ENCODE measurements at regions not wholly inside any gene's neighbourhood (a gene's known extent, or its start where the extent isn't known, plus 50 kb on each side); places are given as distances from the start of the nearest gene placed in this dataset.

DNA sequence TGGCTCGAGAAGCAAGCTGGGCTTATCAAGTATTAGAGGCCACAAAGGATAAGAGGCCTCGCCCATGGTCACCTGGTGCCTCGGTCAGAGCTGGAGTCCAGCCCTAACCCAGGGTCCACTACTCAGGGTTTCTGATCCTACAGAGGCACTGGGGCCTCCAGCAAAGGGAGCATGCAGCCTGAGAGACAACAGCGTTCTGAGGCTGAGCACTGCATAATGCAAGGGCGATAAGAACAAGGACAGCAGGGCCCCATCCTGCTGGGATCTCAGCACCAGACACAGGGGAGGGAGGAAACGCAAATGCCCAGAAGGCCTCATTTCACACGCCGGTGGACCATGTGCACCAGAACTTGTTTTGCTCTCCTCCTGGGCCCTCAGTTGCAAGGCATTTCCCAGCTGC lies 63.0 kb downstream of the C5orf15 start:
- no peak overlapping the region for H3K9ac ChIP-seq (ENCODE audit: insufficient read length)
- H3K4me3 ChIP-seq = no peak overlapping the region
- TF ChIP-seq POLR2AphosphoS5 (IDR thresholded peaks at IDR 0.05; ENCODE audit: borderline replicate concordance, low read depth, low read length) (no peak), EZH2 (IDR thresholded peaks at IDR 0.05) (no peak), FOXP2 (optimal IDR thresholded peaks at IDR 0.05; ENCODE audit: control extremely low read depth, extremely low read length, insufficient read depth) (no peak)
- no peak overlapping the region for H3K27ac ChIP-seq
- no peaks in the 10 kb centered on the region for H3K36me3 ChIP-seq (ENCODE audit: insufficient read depth, low read length)
- DNase-seq (ENCODE audit: low read depth, low spot score) = no peak
- H3K9me3 ChIP-seq (ENCODE audit: low read depth, low read length) = no peaks in the 10 kb centered on the region

- Histone ChIP-seq H3K9ac (ENCODE audit: insufficient read length) (no peak overlapping the region), H3K4me3 (no peak overlapping the region), H3K27ac (no peak overlapping the region), H3K36me3 (ENCODE audit: insufficient read depth, low read length) (no peaks in the 10 kb centered on the region), H3K9me3 (ENCODE audit: low read depth, low read length) (no peaks in the 10 kb centered on the region)
- TF ChIP-seq POLR2AphosphoS5 (IDR thresholded peaks at IDR 0.05; ENCODE audit: borderline replicate concordance, low read depth, low read length) = no peak
- no peak for TF ChIP-seq FOXP2 (optimal IDR thresholded peaks at IDR 0.05; ENCODE audit: control extremely low read depth, extremely low read length, insufficient read depth)
- TF ChIP-seq EZH2 (IDR thresholded peaks at IDR 0.05) = no peak
- DNase-seq (ENCODE audit: low read depth, low spot score) = no peak
These were observed 63.8 kb downstream of the C5orf15 start for GRCh38 chr5:133904641-133905040.

- Histone ChIP-seq H3K9me3 (ENCODE audit: low read depth, low read length) (no peaks in the 10 kb centered on the region), H3K27ac (no peak overlapping the region), H3K36me3 (ENCODE audit: insufficient read depth, low read length) (no peaks in the 10 kb centered on the region), H3K9ac (ENCODE audit: insufficient read length) (no peak overlapping the region), H3K4me3 (no peak overlapping the region)
- no peak for DNase-seq (ENCODE audit: low read depth, low spot score)
- TF ChIP-seq POLR2AphosphoS5 (IDR thresholded peaks at IDR 0.05; ENCODE audit: borderline replicate concordance, low read depth, low read length) = no peak
- no peak for TF ChIP-seq FOXP2 (optimal IDR thresholded peaks at IDR 0.05; ENCODE audit: control extremely low read depth, extremely low read length, insufficient read depth)
- TF ChIP-seq EZH2 (IDR thresholded peaks at IDR 0.05) = no peak
These were observed 65.8 kb downstream of the C5orf15 start for GRCh38 chr5:133902511-133903118.

DNA sequence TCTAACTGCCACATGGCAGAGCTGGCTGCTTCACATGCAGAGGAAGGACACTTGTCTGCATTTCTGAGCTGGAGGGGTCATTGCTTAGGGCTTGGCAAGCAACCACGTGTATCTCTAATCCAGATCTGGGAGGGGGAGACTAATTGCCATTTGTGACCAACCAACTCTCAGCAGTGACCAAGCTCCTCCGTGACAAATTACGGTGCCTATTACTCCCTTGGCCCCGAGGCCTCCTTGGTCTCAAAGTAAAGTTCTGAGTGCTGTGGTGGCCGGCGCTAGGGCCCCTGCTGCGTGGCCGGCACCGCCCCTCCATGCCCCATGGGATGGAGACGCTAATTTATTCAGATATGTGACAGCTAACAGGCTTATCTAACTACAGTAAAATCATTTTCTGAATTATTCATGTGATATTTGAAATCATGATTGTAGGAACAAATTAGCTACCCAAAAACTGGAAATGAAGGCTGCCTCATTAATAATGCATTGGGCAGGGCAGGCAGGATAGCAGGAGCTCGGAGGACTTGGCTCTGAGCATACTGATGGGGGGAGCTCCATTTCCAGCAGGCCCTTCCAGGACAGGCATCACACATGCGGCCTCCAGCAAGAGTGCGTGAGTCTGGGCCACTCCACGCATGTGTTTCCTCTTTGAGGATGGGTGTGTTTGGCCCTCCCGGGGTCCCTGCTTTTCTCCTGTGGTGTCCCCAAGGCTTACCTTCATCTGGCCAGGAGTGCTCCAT lies 67.7 kb downstream of the C5orf15 start:
- DNase-seq (ENCODE audit: low read depth, low spot score) = no peak

GRCh38 chr5:133899506-133899905 lies 68.9 kb downstream of the C5orf15 start:
- no peak for TF ChIP-seq EZH2 (IDR thresholded peaks at IDR 0.05)
- no peak for TF ChIP-seq POLR2AphosphoS5 (IDR thresholded peaks at IDR 0.05; ENCODE audit: borderline replicate concordance, low read depth, low read length)
- TF ChIP-seq FOXP2 (optimal IDR thresholded peaks at IDR 0.05; ENCODE audit: control extremely low read depth, extremely low read length, insufficient read depth) = no peak
- Histone ChIP-seq H3K36me3 (ENCODE audit: insufficient read depth, low read length) (no peaks in the 10 kb centered on the region), H3K9ac (ENCODE audit: insufficient read length) (no peak overlapping the region), H3K9me3 (ENCODE audit: low read depth, low read length) (no peaks in the 10 kb centered on the region), H3K27ac (no peak overlapping the region), H3K4me3 (no peak overlapping the region)
- DNase-seq (ENCODE audit: low read depth, low spot score) = no peak

More for the DNA sequence above, 67.7 kb downstream of the C5orf15 start:
- TF ChIP-seq EZH2 (IDR thresholded peaks at IDR 0.05) (no peak), POLR2AphosphoS5 (IDR thresholded peaks at IDR 0.05; ENCODE audit: borderline replicate concordance, low read depth, low read length) (no peak), FOXP2 (optimal IDR thresholded peaks at IDR 0.05; ENCODE audit: control extremely low read depth, extremely low read length, insufficient read depth) (no peak)
- Histone ChIP-seq H3K9me3 (ENCODE audit: low read depth, low read length) (no peaks in the 10 kb centered on the region), H3K36me3 (ENCODE audit: insufficient read depth, low read length) (no peaks in the 10 kb centered on the region), H3K4me3 (0 out of 2 replicates have a peak overlapping the region, but pooled peaks have one; percentile 36), H3K9ac (ENCODE audit: insufficient read length) (no peak overlapping the region), H3K27ac (no peak overlapping the region)

GRCh38 chr5:133898440-133898839 lies 70.0 kb downstream of the C5orf15 start:
- no peak for DNase-seq (ENCODE audit: low read depth, low spot score)
- Histone ChIP-seq H3K9me3 (ENCODE audit: low read depth, low read length) (no peaks in the 10 kb centered on the region), H3K36me3 (ENCODE audit: insufficient read depth, low read length) (no peaks in the 10 kb centered on the region), H3K27ac (no peak overlapping the region), H3K4me3 (no peak overlapping the region), H3K9ac (ENCODE audit: insufficient read length) (no peak overlapping the region)
- TF ChIP-seq POLR2AphosphoS5 (IDR thresholded peaks at IDR 0.05; ENCODE audit: borderline replicate concordance, low read depth, low read length) (no peak), FOXP2 (optimal IDR thresholded peaks at IDR 0.05; ENCODE audit: control extremely low read depth, extremely low read length, insufficient read depth) (no peak), EZH2 (IDR thresholded peaks at IDR 0.05) (no peak)

- H3K27ac ChIP-seq = no peak overlapping the region
- TF ChIP-seq FOXP2 (optimal IDR thresholded peaks at IDR 0.05; ENCODE audit: control extremely low read depth, extremely low read length, insufficient read depth) = no peak
- TF ChIP-seq EZH2 (IDR thresholded peaks at IDR 0.05) = no peak
- TF ChIP-seq POLR2AphosphoS5 (IDR thresholded peaks at IDR 0.05; ENCODE audit: borderline replicate concordance, low read depth, low read length) = no peak
- H3K9ac ChIP-seq (ENCODE audit: insufficient read length) = no peak overlapping the region
- no peak overlapping the region for H3K4me3 ChIP-seq
- no peaks in the 10 kb centered on the region for H3K36me3 ChIP-seq (ENCODE audit: insufficient read depth, low read length)
- DNase-seq (ENCODE audit: low read depth, low spot score) = no peak
- H3K9me3 ChIP-seq (ENCODE audit: low read depth, low read length) = no peaks in the 10 kb centered on the region
These were observed 71.0 kb downstream of the C5orf15 start for GRCh38 chr5:133897431-133897830.

- TF ChIP-seq POLR2AphosphoS5 (IDR thresholded peaks at IDR 0.05; ENCODE audit: borderline replicate concordance, low read depth, low read length) = no peak
- no peak for TF ChIP-seq FOXP2 (optimal IDR thresholded peaks at IDR 0.05; ENCODE audit: control extremely low read depth, extremely low read length, insufficient read depth)
- no peak for TF ChIP-seq EZH2 (IDR thresholded peaks at IDR 0.05)
- H3K9me3 ChIP-seq (ENCODE audit: low read depth, low read length) = no peaks in the 10 kb centered on the region
- no peak for DNase-seq (ENCODE audit: low read depth, low spot score)
- H3K27ac ChIP-seq = no peak overlapping the region
- H3K36me3 ChIP-seq (ENCODE audit: insufficient read depth, low read length) = no peaks in the 10 kb centered on the region
- H3K9ac ChIP-seq (ENCODE audit: insufficient read length) = no peak overlapping the region
- H3K4me3 ChIP-seq = no peak overlapping the region
These were observed 71.6 kb downstream of the C5orf15 start for GRCh38 chr5:133896873-133897272.
